ENCODE measurements at regions not wholly inside any gene's neighbourhood (a gene's known extent, or its start where the extent isn't known, plus 50 kb on each side); places are given as distances from the start of the nearest gene placed in this dataset.

GRCh38 chr11:39239553-39239952, 2219.9 kb downstream of the LRRC4C start:
- no peaks in the 10 kb centered on the region for H3K4me1 ChIP-seq
- ChIA-PET CTCF (no interaction called here), POLR2A (no interaction called here)
- no peak for DNase-seq (ENCODE audit: low read depth in 1 of 2, low spot score in 1 of 2)
- no peak overlapping the region for H3K27ac ChIP-seq
- FAIRE-seq: no peak
- H3K4me3 ChIP-seq: no peak overlapping the region
- no peak overlapping the region for H3K4me2 ChIP-seq
- TF ChIP-seq HOXB5 (CRISPR knock-in tag; IDR thresholded peaks at IDR 0.05): no peak
- no peak for TF ChIP-seq NPAS2 (CRISPR knock-in tag; IDR thresholded peaks at IDR 0.05; ENCODE audit: borderline replicate concordance)
- TF ChIP-seq ELK1 (IDR thresholded peaks at IDR 0.05; ENCODE audit: low read depth, low read length): no peak
- no peak for TF ChIP-seq PBX3 (IDR thresholded peaks at IDR 0.05)
- no peak for TF ChIP-seq JUN (IDR thresholded peaks at IDR 0.05)
- no peak for TF ChIP-seq MAFK (IDR thresholded peaks at IDR 0.05; ENCODE audit: partially characterized antibody)
- TF ChIP-seq MAX (IDR thresholded peaks at IDR 0.05): no peak
- no peak for TF ChIP-seq CBX8 (IDR thresholded peaks at IDR 0.05)
- no peak for TF ChIP-seq MYC (IDR thresholded peaks at IDR 0.05; ENCODE audit: borderline replicate concordance, low read length)
- no peak for TF ChIP-seq ATOH8 (CRISPR knock-in tag; IDR thresholded peaks at IDR 0.05; ENCODE audit: low read depth)
- no peak for TF ChIP-seq TP53 (CRISPR knock-in tag; IDR thresholded peaks at IDR 0.05)
- H3K9me3 ChIP-seq: 0 out of 3 replicates have a peak, but pooled peaks cover 5% of the 10 kb centered on the region
- no peak for ATAC-seq
- WGBS (ENCODE audit: missing lambda C conversion rate): 2% methylated on average over 3 of the region's 3 CpGs

GRCh38 chr11:39236916-39237315, 2222.5 kb downstream of the LRRC4C start:
- H3K4me3 ChIP-seq: no peak overlapping the region
- no peak overlapping the region for H3K4me2 ChIP-seq
- no peaks in the 10 kb centered on the region for H3K4me1 ChIP-seq
- DNase-seq (ENCODE audit: low read depth in 1 of 2, low spot score in 1 of 2) (peak in 1 of 2 experiments; percentile 1), FAIRE-seq (no peak), ATAC-seq (no peak)
- 0% methylated on average over 1 of the region's 1 CpG for WGBS (ENCODE audit: missing lambda C conversion rate)
- TF ChIP-seq USF2 (IDR thresholded peaks at IDR 0.05): no peak
- no peak for TF ChIP-seq HES2 (IDR thresholded peaks at IDR 0.05)
- TF ChIP-seq ATOH8 (CRISPR knock-in tag; IDR thresholded peaks at IDR 0.05; ENCODE audit: low read depth): no peak
- no peak for TF ChIP-seq TP53 (CRISPR knock-in tag; IDR thresholded peaks at IDR 0.05)
- no peak for TF ChIP-seq BCL3 (IDR thresholded peaks at IDR 0.05)
- TF ChIP-seq BHLHE40 (IDR thresholded peaks at IDR 0.05; ENCODE audit: low read depth, low read length): no peak
- no peak for TF ChIP-seq CHD2 (IDR thresholded peaks at IDR 0.05; ENCODE audit: low read length, partially characterized antibody)
- no peak for TF ChIP-seq MAZ (IDR thresholded peaks at IDR 0.05; ENCODE audit: borderline replicate concordance, low read depth, low read length)
- TF ChIP-seq EHF (CRISPR knock-in tag; IDR thresholded peaks at IDR 0.05): no peak
- TF ChIP-seq FOSB (CRISPR knock-in tag; IDR thresholded peaks at IDR 0.05): no peak
- TF ChIP-seq POLR2AphosphoS2 (conservative IDR thresholded peaks at IDR 0.05; ENCODE audit: low read length): no peak
- TF ChIP-seq NR3C1 (IDR thresholded peaks at IDR 0.05): no peak
- ChIA-PET CTCF (no interaction called here), POLR2A (no interaction called here)
- H3K9me3 ChIP-seq: 0 out of 3 replicates have a peak, but pooled peaks cover 2% of the 10 kb centered on the region
- H3K27ac ChIP-seq: no peak overlapping the region
